OCI-LY1 (cell line): ENCODE measurements at regions not wholly inside any gene's neighbourhood (a gene's known extent, or its start where the extent isn't known, plus 50 kb on each side); places are given as distances from the start of the nearest gene placed in this dataset.

Source experiments
- H2AFZ ChIP-seq: fragments of 200-600 bp; sonication (generic), shearing (Covaris generic); 2 replicates; pipeline ENCODE4 v1.6.0; 2014; ENCODE audit warnings: antibody characterized with exemption, mild to moderate bottlenecking, low read length
- H3F3A ChIP-seq: fragments of 200-600 bp; sonication (generic), shearing (Covaris generic); 2 replicates; pipeline ENCODE4 v1.6.0; 2014; ENCODE audit warnings: mild to moderate bottlenecking, antibody characterized with exemption, low read length, moderate library complexity; ENCODE audit not compliant: insufficient read depth
- H3K27ac ChIP-seq: fragments of 200-600 bp; sonication (generic); 2 replicates; pipeline ENCODE4 v1.5.1; 2014; ENCODE audit warnings: low read length, mixed run types, mild to moderate bottlenecking, low read depth; ENCODE audit not compliant: poor library complexity, severe bottlenecking
- H3K27me3 ChIP-seq: fragments of 200-600 bp; sonication (generic); 2 replicates; pipeline ENCODE4 v1.6.0; 2014; ENCODE audit warnings: antibody characterized with exemption, mild to moderate bottlenecking, low read length, moderate library complexity; ENCODE audit not compliant: insufficient read depth
- H3K36me3 ChIP-seq: fragments of 200-600 bp; sonication (generic); 2 replicates; pipeline ENCODE4 v1.6.1; 2014; ENCODE audit warnings: mild to moderate bottlenecking, antibody characterized with exemption, low read length, moderate library complexity, mixed read lengths; ENCODE audit not compliant: insufficient read depth
- H3K4me1 ChIP-seq: fragments of 200-600 bp; sonication (generic); 2 replicates; pipeline ENCODE4 v1.5.1; 2014; ENCODE audit warnings: mild to moderate bottlenecking, low read length, moderate library complexity; ENCODE audit not compliant: insufficient read depth, severe bottlenecking
- H3K4me2 ChIP-seq: fragments of 200-600 bp; sonication (generic), shearing (Covaris generic); 2 replicates; pipeline ENCODE4 v1.6.1; 2014; ENCODE audit warnings: low read length
- H3K4me3 ChIP-seq: fragments of 200-600 bp; sonication (generic); 2 replicates; pipeline ENCODE4 v1.5.1; 2014; ENCODE audit warnings: low read length, low read depth, mild to moderate bottlenecking, mixed read lengths; ENCODE audit not compliant: poor library complexity, severe bottlenecking
- H3K79me2 ChIP-seq: fragments of 200-600 bp; shearing (Covaris generic); 2 replicates; pipeline ENCODE4 v1.6.1; 2016; ENCODE audit warnings: mixed run types, low read length, mixed read lengths; ENCODE audit not compliant: insufficient read depth
- H3K9ac ChIP-seq: fragments of 200-600 bp; sonication (generic), shearing (Covaris generic); 2 replicates; pipeline ENCODE4 v1.6.1; 2014; ENCODE audit warnings: mild to moderate bottlenecking, low read length, mixed read lengths
- H3K9me2 ChIP-seq: fragments of 200-600 bp; sonication (generic), shearing (Covaris generic); 2 replicates; pipeline ENCODE4 v1.6.1; 2014; ENCODE audit warnings: low read depth, mild to moderate bottlenecking, low read length, mixed read lengths
- H3K9me3 ChIP-seq: fragments of 200-600 bp; shearing (Covaris generic); 2 replicates; pipeline ENCODE4 v1.6.1; 2014; ENCODE audit warnings: low read length, mixed read lengths
- H4K20me1 ChIP-seq: fragments of 200-600 bp; sonication (generic), shearing (Covaris generic); 2 replicates; pipeline ENCODE4 v1.6.0; 2016; ENCODE audit warnings: mild to moderate bottlenecking, low read length; ENCODE audit not compliant: insufficient read depth
- CTCF ChIP-seq: fragments of 200-600 bp; sonication (generic), shearing (Covaris generic); IDR thresholded peaks from 2 replicates; pipeline ENCODE4 v1.5.1; 2017; ENCODE audit warnings: mild to moderate bottlenecking, antibody characterized with exemption, low read length, moderate library complexity, mixed read lengths
- EZH2 ChIP-seq: fragments of 200-600 bp; sonication (generic), shearing (Covaris generic); IDR thresholded peaks from 2 replicates; pipeline ENCODE4 v1.8.0; 2017; ENCODE audit warnings: borderline replicate concordance, mixed run types, mild to moderate bottlenecking, antibody characterized with exemption, low read length, moderate library complexity, mixed read lengths

- Histone ChIP-seq H3K9me3 (no peaks in the 10 kb centered on the region), H3K36me3 (no peaks in the 10 kb centered on the region), H3K79me2 (no peaks in the 10 kb centered on the region), H3K27me3 (no peaks in the 10 kb centered on the region), H3K9ac (no peak overlapping the region), H3K9me2 (no peaks in the 10 kb centered on the region), H3K27ac (no peak overlapping the region), H3K4me1 (no peaks in the 10 kb centered on the region), H3F3A (no peaks in the 10 kb centered on the region), H2AFZ (no peak overlapping the region), H3K4me2 (no peak overlapping the region), H4K20me1 (no peaks in the 10 kb centered on the region), H3K4me3 (no peak overlapping the region)
- no peak for TF ChIP-seq CTCF
Observed at GRCh38 chr7:42735081-42735480, 176.8 kb downstream of the C7orf25 start.

- H3K9me3 ChIP-seq = no peaks in the 10 kb centered on the region
- H3K4me2 ChIP-seq = no peak overlapping the region
- H3K4me3 ChIP-seq = no peak overlapping the region
- no peaks in the 10 kb centered on the region for H4K20me1 ChIP-seq
- H3K79me2 ChIP-seq = no peaks in the 10 kb centered on the region
- no peaks in the 10 kb centered on the region for H3K9me2 ChIP-seq
- no peaks in the 10 kb centered on the region for H3K36me3 ChIP-seq
- H3K9ac ChIP-seq = no peak overlapping the region
- H3K27ac ChIP-seq = no peak overlapping the region
- no peaks in the 10 kb centered on the region for H3K27me3 ChIP-seq
- no peak for TF ChIP-seq EZH2
- no peak for TF ChIP-seq CTCF
- no peaks in the 10 kb centered on the region for H3F3A ChIP-seq
- no peaks in the 10 kb centered on the region for H3K4me1 ChIP-seq
- no peak overlapping the region for H2AFZ ChIP-seq
Observed at GRCh38 chr7:42734568-42734967, 177.3 kb downstream of the C7orf25 start.

DNA sequence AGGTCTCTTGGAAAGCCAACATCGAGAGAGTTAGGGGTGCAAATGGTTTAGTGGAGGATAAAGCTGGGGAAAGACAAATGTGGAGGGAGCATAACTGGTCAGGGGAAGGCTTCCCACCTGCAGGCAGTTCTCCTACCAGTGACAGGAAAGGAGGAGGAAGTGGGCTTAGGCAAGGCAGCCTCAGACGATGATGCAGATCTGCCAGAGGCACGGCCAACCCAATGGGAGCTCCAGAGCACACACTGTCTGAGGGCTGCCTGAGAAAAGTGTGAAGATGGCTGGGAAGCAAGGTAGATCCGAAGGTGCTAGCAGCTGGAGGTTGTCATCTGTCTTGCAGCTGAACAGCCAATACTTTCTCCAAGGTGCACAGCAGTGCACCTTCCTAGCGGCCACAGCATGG is 178.8 kb downstream of the C7orf25 start:
- TF ChIP-seq EZH2 (no peak), CTCF (no peak)
- H3K27ac ChIP-seq = no peak overlapping the region
- H3K4me1 ChIP-seq = no peaks in the 10 kb centered on the region
- H3K36me3 ChIP-seq = no peaks in the 10 kb centered on the region
- H3K9me2 ChIP-seq = no peaks in the 10 kb centered on the region
- no peak overlapping the region for H3K9ac ChIP-seq
- H3K79me2 ChIP-seq = no peaks in the 10 kb centered on the region
- no peak overlapping the region for H2AFZ ChIP-seq
- no peaks in the 10 kb centered on the region for H3K27me3 ChIP-seq
- H3K4me2 ChIP-seq = no peak overlapping the region
- H4K20me1 ChIP-seq = no peaks in the 10 kb centered on the region
- no peaks in the 10 kb centered on the region for H3K9me3 ChIP-seq
- H3F3A ChIP-seq = no peaks in the 10 kb centered on the region
- no peak overlapping the region for H3K4me3 ChIP-seq
